ENCODE measurements at regions not wholly inside any gene's neighbourhood (a gene's known extent, or its start where the extent isn't known, plus 50 kb on each side); places are given as distances from the start of the nearest gene placed in this dataset.
A peak's percentile ranks its signal among the peaks of the same experiment; 100 is the strongest.
"Not testable (repeated sequence)": the region's sequence is repeated elsewhere in the genome, so short reads cannot be mapped to it uniquely, and the experiment has no call there.

DNA sequence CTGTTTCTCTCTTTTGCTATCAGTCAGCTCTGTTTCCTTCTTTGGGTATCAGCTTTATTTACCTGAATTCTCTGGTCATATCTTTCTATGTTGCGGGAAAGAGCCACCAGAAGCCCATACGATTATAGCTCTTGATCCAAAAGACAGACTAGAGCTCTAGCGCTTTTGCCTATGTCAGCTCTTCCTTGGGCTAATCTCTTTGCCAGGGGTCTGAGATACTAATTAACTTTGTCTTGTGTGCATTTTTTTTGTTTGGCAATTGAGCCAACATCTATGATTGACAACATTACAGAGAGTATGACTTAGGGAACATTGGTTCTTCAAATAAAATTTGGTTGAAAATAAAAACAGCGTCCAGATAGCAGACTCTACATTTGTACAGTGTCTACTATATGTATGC lies 603.0 kb downstream of the KCTD16 start:
- no peak for DNase-seq

- DNase-seq, result no peak
These were observed 601.1 kb downstream of the KCTD16 start for GRCh38 chr5:144771802-144772201.

GRCh38 chr5:144742361-144742760 lies 571.7 kb downstream of the KCTD16 start:
- no peak for DNase-seq

DNA sequence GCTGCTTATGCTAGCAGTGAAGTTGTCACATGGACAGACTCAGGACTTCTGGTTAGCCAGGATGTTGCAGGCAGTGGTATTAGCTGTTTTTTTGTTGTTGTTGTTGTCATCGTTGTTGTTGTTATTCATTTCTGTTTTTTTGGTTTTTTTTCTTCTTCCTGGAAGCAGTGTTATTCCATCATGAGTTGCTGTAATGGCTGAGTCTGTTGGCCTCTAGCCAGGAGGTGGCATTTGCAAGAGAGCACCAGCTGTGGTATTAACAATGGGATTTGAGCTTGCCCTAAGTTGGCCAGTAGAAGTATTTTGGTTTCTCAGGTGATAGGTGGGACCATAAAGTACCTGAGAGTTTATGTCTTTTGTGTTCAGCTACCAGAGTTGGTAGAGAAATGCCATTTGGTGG lies 561.1 kb downstream of the KCTD16 start:
- peak; percentile 46 for DNase-seq

- DNase-seq, result no peak
These were observed 541.4 kb downstream of the KCTD16 start for GRCh38 chr5:144712090-144712489.

DNA sequence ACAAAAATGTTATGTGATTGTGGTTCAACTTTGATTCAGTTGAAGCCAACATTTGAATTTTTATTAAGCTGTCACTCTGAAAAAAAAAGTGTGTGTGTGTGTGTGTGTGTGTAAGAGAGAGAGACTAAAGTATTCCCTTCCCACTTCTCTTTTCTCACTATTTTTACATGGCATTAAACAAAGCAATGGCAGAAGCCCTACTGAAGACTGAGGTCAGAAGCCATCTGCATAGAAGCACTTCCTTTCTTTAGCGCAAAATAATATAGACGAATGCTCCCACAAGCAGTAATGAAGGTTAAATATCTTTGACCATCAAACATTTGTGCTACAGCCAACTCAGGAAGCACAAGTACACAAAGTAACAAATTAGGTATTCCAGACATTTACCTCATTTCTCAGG lies 540.5 kb downstream of the KCTD16 start:
- DNase-seq, result no peak

DNA sequence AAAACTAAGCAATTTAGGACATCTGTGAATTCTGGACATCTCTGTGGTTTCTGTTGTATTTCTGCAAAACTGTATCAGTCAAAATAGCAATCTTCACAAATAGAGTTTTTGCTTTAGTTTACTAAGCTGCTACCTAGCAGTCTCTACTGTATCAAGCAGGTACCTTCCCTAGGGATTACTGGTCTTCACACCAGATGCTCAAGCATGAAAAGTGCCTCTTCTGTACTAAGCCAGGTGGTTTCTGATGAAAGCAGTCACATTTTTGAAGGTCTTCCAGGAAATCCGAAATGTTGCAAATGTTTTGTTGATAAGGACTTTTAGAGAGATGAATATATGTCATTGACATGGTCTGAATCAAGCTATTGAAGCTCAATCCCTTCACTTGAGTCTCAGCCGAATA lies 540.0 kb downstream of the KCTD16 start:
- peak; percentile 2 for DNase-seq

- DNase-seq, result no peak
These were observed 533.1 kb downstream of the KCTD16 start for GRCh38 chr5:144703776-144704175.

- no peak for DNase-seq
These were observed 527.8 kb downstream of the KCTD16 start for GRCh38 chr5:144698484-144698883.

- DNase-seq, result peak; percentile 34
These were observed 527.2 kb downstream of the KCTD16 start for GRCh38 chr5:144697847-144698262.

GRCh38 chr5:144691936-144692335 lies 521.3 kb downstream of the KCTD16 start:
- DNase-seq, result no peak

- DNase-seq, result no peak
These were observed 514.2 kb downstream of the KCTD16 start for GRCh38 chr5:144684899-144685298.

- no peak for DNase-seq
These were observed 510.0 kb downstream of the KCTD16 start for GRCh38 chr5:144680711-144681110.

- no peak for DNase-seq
These were observed 500.4 kb downstream of the KCTD16 start for GRCh38 chr5:144671066-144671465.

- DNase-seq, result no peak
These were observed 489.1 kb downstream of the KCTD16 start for GRCh38 chr5:144659634-144660227.

- DNase-seq, result no peak
These were observed 473.6 kb downstream of the KCTD16 start for GRCh38 chr5:144644317-144644716.

DNA sequence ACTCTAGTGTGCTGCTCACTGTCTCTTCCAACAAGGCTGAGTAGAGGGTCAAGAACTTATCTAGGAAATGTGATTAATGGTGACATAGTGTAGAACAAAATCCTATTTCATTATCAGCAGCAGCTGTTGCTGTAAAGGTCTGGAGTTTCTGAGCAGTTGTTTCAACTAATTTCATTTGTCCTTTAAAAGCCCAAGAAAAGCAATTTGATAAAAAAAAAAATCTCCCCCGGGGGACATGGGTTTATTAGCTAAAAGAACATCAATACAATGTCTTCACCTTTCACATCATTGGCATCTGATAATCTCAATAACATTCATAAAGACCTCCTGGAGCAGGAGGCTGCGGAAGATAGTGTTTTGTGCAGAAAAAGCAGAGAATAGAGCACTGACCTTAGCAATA lies 468.1 kb downstream of the KCTD16 start:
- DNase-seq, result peak; percentile 78

DNA sequence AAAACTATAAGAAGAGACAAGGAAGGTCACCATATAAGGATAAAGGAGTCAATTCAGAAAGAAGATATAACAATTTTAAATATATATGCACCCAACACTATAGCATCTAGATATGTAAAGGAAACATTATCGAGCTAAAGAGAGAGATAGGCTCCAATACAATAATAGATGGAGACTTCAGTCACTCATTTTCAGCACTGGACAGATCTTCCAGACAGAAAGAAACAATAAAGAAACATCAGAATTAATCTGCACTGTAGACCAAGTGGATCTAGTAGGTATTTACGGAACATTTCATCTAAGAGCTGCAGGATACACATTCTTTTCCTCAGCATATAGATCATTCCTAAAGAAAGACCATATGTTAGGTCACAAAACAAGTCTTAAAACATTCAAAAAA lies 463.5 kb downstream of the KCTD16 start:
- no peak for DNase-seq

DNA sequence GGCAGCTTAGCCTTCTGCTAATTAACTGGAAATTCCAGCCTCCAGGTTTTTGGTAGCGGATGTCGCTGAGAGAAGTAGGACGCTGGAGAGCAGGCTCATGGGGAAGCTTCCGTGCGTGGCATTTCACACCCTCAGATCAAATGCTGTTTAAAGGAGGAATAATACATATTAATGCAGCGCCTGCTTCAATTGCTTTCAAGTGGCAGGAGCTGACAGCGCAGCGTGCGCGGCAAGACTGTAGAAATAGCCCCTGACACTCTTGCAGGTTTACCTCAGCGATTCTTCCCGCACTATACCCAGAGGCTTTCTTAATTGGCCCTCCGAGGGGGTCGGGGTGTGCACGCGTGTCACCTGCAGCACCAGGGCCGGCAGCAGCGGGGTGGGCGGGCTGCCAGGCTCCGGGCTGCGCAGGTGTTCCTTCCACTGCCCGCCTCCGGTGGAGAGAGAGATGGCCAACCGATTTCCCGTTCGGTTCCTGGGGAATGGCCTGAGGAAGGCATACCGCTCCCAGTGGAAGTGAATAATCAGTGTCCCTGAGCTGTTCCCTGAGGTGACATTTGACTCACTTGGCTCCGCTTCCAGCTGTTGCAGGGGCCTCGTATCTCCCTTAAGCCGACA lies 427.9 kb downstream of the KCTD16 start:
- peak; percentile 48 for DNase-seq

DNA sequence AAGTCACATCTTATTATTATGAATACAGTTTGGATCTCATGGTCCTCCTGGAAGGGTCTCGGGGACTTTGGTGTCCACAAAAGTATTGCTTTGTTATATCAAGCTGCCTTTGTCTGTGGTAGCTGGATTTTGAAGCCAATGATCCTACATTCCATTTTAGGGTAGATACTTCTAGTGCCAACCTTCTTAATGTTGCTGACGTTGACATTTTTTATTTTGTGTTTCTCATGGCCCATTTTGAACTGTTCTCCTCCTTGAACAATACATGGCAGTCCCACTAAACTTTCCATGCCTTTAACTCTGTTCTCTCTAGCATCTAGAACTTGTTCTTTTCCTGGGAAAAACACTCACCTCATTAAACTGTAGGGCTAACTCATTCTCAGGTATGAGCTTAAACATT lies 425.8 kb downstream of the KCTD16 start:
- no peak for DNase-seq

GRCh38 chr5:144594919-144595318 lies 424.2 kb downstream of the KCTD16 start:
- DNase-seq, result no peak

DNA sequence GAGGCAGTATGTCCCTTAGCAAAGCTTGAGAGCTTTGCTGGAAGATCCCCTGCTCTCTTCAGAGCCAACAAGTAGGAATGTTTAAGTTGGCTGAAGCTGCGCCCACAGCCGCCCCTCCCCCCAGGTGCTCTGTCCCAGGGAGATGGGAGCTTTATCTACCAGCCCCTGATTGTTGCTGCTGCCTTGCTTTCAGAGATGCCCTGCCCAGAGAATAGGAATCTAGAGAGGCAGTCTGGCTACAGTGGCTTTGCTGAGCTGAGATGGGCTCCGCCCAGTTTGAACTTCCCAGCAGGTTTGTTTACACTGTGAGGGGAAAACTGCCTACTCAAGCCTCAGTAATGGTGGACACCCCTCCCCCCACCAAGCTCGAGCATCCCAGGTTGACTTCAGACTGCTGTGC lies 423.6 kb downstream of the KCTD16 start:
- DNase-seq, result not testable (repeated sequence)

DNA sequence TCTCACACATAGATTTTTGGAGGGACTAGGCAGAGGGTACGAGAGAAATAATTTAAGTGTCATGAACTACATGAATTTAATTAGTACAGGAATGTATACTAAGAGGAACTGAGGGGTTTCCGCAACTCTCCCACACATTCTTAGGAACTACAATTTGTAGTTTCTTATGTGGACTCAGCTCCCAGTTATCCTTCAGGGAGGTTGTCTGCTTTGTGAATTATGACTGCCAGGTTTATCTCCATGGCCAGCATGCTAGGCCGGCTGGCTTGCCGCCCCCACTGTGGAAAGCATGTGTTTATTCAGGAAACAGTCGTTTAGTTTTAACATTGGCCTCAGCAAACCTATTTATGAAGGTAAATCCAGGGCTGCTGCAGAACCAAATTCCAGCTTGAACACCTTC lies 415.0 kb downstream of the KCTD16 start:
- no peak for DNase-seq

- DNase-seq, result no peak
These were observed 413.1 kb downstream of the KCTD16 start for GRCh38 chr5:144583541-144584449.

Measured in NCI-H82 (cell line).